HepG2 (cell line): ENCODE measurements at regions not wholly inside any gene's neighbourhood (a gene's known extent, or its start where the extent isn't known, plus 50 kb on each side); places are given as distances from the start of the nearest gene placed in this dataset.
A peak's percentile ranks its signal among the peaks of the same experiment; 100 is the strongest.

Experiments used
- ATAC-seq: fragments of 200-7000 bp; cut with Tn5 transposase; 3 replicates; pipeline ENCODE4 v1.9.1; 2020; ENCODE audit warnings: mild to moderate bottlenecking, moderate library complexity
- BruUV-seq: library from RNA; stranded (reverse); fragments of 400-500 nt; replicated peaks from 2 replicates; lab custom pipeline; 2021; lab: Mats Ljungman, UMichigan
- CTCF ChIA-PET: fragments of 300-600 bp; formaldehyde crosslinking; extraction: SDS; loops from one replicate; lab custom pipeline; 2021; ENCODE audit warnings: low total read pairs, inconsistent platforms, low intra/inter-chr PET ratio; lab: Yijun Ruan, JAX
- POLR2A ChIA-PET: fragments of 350-600 bp; sonication (Branson Sonifier 250); formaldehyde crosslinking; loops from one replicate; lab custom pipeline; 2020; ENCODE audit warnings: antibody characterized with exemption, inconsistent platforms; lab: Yijun Ruan, JAX
- DNase-seq: peaks from one replicate; pipeline ENCODE4 v3.0.0-alpha.2; 2015; ENCODE audit warnings: low spot score
- FAIRE-seq: peaks from 3 replicates; lab custom pipeline; 2011; peaks lifted over from hg19 to GRCh38; lab: Jason Lieb, UNC
- H2AFZ ChIP-seq: one replicate; pipeline ENCODE4 v1.6.1; 2011; ENCODE audit warnings: low read length, inconsistent platforms
- H3K27ac ChIP-seq: fragments of 300-600 bp; 3 replicates; pipeline ENCODE4 v1.8.0; 2011; ENCODE audit warnings: mixed run types, mild to moderate bottlenecking, mixed read lengths, low read length, inconsistent platforms; ENCODE audit not compliant: insufficient read depth; ENCODE audit errors: extremely low read length
- H3K27me3 ChIP-seq, 2 experiments: fragments of 200-600 bp in 1 of 2; 2 replicates in 1 of 2; 3 replicates in 1 of 2; pipeline versions ENCODE4 v1.6.0 to v1.8.0; 2011; ENCODE audit warnings: low read length in 2 of 2, mild to moderate bottlenecking in 2 of 2, moderate library complexity in 2 of 2, inconsistent platforms in 1 of 2; ENCODE audit not compliant: insufficient read depth in 2 of 2, control insufficient read depth in 1 of 2
- H3K36me3 ChIP-seq, 2 experiments: fragments of 200-600 bp in 1 of 2; replicated peaks in 1 of 2; 2 replicates in 1 of 2; 3 replicates in 1 of 2; pipeline versions ENCODE4 v1.5.1 to v1.8.0; 2011; ENCODE audit warnings: low read length in 2 of 2, inconsistent platforms in 1 of 2; ENCODE audit not compliant: insufficient read depth in 2 of 2, control insufficient read depth in 1 of 2
- H3K4me1 ChIP-seq: 2 replicates; pipeline ENCODE4 v1.5.1; 2012; ENCODE audit warnings: low read length, inconsistent platforms; ENCODE audit not compliant: insufficient read depth
- H3K4me2 ChIP-seq: 2 replicates; pipeline ENCODE4 v1.6.0; 2011; ENCODE audit warnings: low read depth, low read length, inconsistent platforms
- H3K4me3 ChIP-seq, 3 experiments: fragments of 200-600 bp in 1 of 3; sonication (generic), shearing (Covaris generic) in 1 of 3; replicated peaks in 1 of 3; 2 replicates each; pipeline ENCODE4 v1.5.1; 2011 to 2016; ENCODE audit warnings: low read length in 3 of 3, inconsistent platforms in 2 of 3, low read depth in 2 of 3, mild to moderate bottlenecking in 2 of 3, control low read depth in 1 of 3, mixed read lengths in 1 of 3; ENCODE audit not compliant: insufficient read depth in 1 of 3
- H3K79me2 ChIP-seq: one replicate; pipeline ENCODE4 v1.6.1; 2011; ENCODE audit warnings: low read length, inconsistent platforms; ENCODE audit not compliant: insufficient read depth
- H3K9ac ChIP-seq: 2 replicates; pipeline ENCODE4 v1.6.0; 2011; ENCODE audit warnings: mild to moderate bottlenecking, low read depth, low read length, inconsistent platforms; ENCODE audit not compliant: insufficient read depth
- H3K9me3 ChIP-seq: 2 replicates; pipeline ENCODE4 v1.5.1; 2012; ENCODE audit warnings: mild to moderate bottlenecking, low read length
- H4K20me1 ChIP-seq: 2 replicates; pipeline ENCODE4 v1.6.0; 2011; ENCODE audit warnings: inconsistent platforms, mild to moderate bottlenecking, low read length, moderate library complexity; ENCODE audit not compliant: insufficient read depth
- AGO1 ChIP-seq: fragments of 200-400 bp; formaldehyde crosslinking; IDR thresholded peaks from 2 replicates; pipeline ENCODE4 v1.6.1; 2017; ENCODE audit warnings: mild to moderate bottlenecking, low read depth, low read length, moderate library complexity; ENCODE audit not compliant: poor library complexity, severe bottlenecking
- HES4 ChIP-seq: sonication (generic); formaldehyde crosslinking; IDR thresholded peaks from 2 replicates; pipeline ENCODE4 v1.9.0; 2021; ENCODE audit warnings: mild to moderate bottlenecking, missing genetic modification reagents, borderline replicate concordance
- PHF21A ChIP-seq: sonication (generic); formaldehyde crosslinking; IDR thresholded peaks from 2 replicates; pipeline ENCODE4 v1.5.0; 2020; ENCODE audit warnings: mild to moderate bottlenecking, missing genetic modification reagents
- STAG1 ChIP-seq: sonication (generic); formaldehyde crosslinking; IDR thresholded peaks from 2 replicates; pipeline ENCODE4 v1.4.0; 2020; ENCODE audit warnings: missing genetic modification reagents
- STAT5B ChIP-seq: sonication (generic); formaldehyde crosslinking; IDR thresholded peaks from 2 replicates; pipeline ENCODE4 v1.4.0; 2020; ENCODE audit warnings: missing genetic modification reagents
- TARDBP ChIP-seq: sonication (generic); formaldehyde crosslinking; IDR thresholded peaks from 2 replicates; pipeline ENCODE4 v1.8.0; 2022; ENCODE audit warnings: mild to moderate bottlenecking, missing genetic modification reagents
- ZNF577 ChIP-seq: sonication (generic); formaldehyde crosslinking; IDR thresholded peaks from 2 replicates; pipeline ENCODE4 v1.4.0; 2020; ENCODE audit warnings: mild to moderate bottlenecking, low read depth, missing genetic modification reagents, borderline replicate concordance
- WGBS: methylation state at CpG from one replicate; pipeline ENCODE4 v1.1.6; 2017; ENCODE audit warnings: low lambda C conversion rate; 5-methylcytosine and 5-hydroxymethylcytosine counted together
- in situ Hi-C: cut with HindIII; loops from 2 replicates; pipeline ENCODE4 v1.10.0; 2017; ENCODE audit warnings: low pct_unique_long_range_greater_than_20kb; ENCODE audit not compliant: extremely low pct_ligation_motif_present
- intact Hi-C: fragments of 100-400 bp; cut with micrococcal nuclease; formaldehyde crosslinking; loops from one replicate; pipeline ENCODE4 v1.10.0; 2022; ENCODE audit not compliant: unreplicated experiment
- TF ChIP-seq, protein P1 (sequence below): sonication (generic); formaldehyde crosslinking; IDR thresholded peaks from 2 replicates; pipeline ENCODE4 v1.5.0; 2020; ENCODE audit warnings: mild to moderate bottlenecking, missing genetic modification reagents, moderate library complexity

- H3K36me3 ChIP-seq, result no peaks in the 10 kb centered on the region
- intact Hi-C loops (no loop called here), in situ Hi-C loops (no loop called here)
- WGBS, result 100% methylated on average over 1 of the region's 4 CpGs
- no peak overlapping the region for H3K4me2 ChIP-seq
- ATAC-seq (no peak), FAIRE-seq (no peak), DNase-seq (no peak)
- no peak overlapping the region for H3K4me3 ChIP-seq
- H3K9ac ChIP-seq, result no peak overlapping the region
- CTCF ChIA-PET, result no interaction called here
- peaks cover 74% of the 10 kb centered on the region for H3K4me1 ChIP-seq
- BruUV-seq, result no TSS peak
- H2AFZ ChIP-seq, result no peak overlapping the region
- peaks cover 5% of the 10 kb centered on the region; the same call in 1 of the 2 replicates for H3K9me3 ChIP-seq
- H4K20me1 ChIP-seq, result no peaks in the 10 kb centered on the region
- H3K27me3 ChIP-seq, result no peaks in the 10 kb centered on the region
- H3K79me2 ChIP-seq, result no peaks in the 10 kb centered on the region
- TF ChIP-seq STAT5B (CRISPR knock-in tag) (no peak), TARDBP (CRISPR knock-in tag) (no peak), ZNF577 (CRISPR knock-in tag) (no peak)
- H3K27ac ChIP-seq, result no peak overlapping the region
- POLR2A ChIA-PET, result no interaction called here
These were observed 177.6 kb upstream of the MVB12B start for GRCh38 chr9:126148994-126149393.

GRCh38 chr9:126149661-126150060 is 177.0 kb upstream of the MVB12B start:
- peaks cover 68% of the 10 kb centered on the region for H3K4me1 ChIP-seq
- no peak overlapping the region for H2AFZ ChIP-seq
- peaks cover 5% of the 10 kb centered on the region; the same call in 1 of the 2 replicates for H3K9me3 ChIP-seq
- WGBS, result 65% methylated on average over 2 of the region's 2 CpGs
- in situ Hi-C loops, result no loop called here
- ChIA-PET CTCF (no interaction called here), POLR2A (no interaction called here)
- TF ChIP-seq AGO1 (no peak), STAG1 (CRISPR knock-in tag) (peak; percentile 36), HES4 (no peak), PHF21A (CRISPR knock-in tag) (no peak)
- TF ChIP-seq, protein P1, sequence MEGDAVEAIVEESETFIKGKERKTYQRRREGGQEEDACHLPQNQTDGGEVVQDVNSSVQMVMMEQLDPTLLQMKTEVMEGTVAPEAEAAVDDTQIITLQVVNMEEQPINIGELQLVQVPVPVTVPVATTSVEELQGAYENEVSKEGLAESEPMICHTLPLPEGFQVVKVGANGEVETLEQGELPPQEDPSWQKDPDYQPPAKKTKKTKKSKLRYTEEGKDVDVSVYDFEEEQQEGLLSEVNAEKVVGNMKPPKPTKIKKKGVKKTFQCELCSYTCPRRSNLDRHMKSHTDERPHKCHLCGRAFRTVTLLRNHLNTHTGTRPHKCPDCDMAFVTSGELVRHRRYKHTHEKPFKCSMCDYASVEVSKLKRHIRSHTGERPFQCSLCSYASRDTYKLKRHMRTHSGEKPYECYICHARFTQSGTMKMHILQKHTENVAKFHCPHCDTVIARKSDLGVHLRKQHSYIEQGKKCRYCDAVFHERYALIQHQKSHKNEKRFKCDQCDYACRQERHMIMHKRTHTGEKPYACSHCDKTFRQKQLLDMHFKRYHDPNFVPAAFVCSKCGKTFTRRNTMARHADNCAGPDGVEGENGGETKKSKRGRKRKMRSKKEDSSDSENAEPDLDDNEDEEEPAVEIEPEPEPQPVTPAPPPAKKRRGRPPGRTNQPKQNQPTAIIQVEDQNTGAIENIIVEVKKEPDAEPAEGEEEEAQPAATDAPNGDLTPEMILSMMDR (CRISPR knock-in tag), result peak; percentile 32
- no peaks in the 10 kb centered on the region for H3K27me3 ChIP-seq
- H4K20me1 ChIP-seq, result no peaks in the 10 kb centered on the region
- no peak overlapping the region for H3K4me3 ChIP-seq
- H3K27ac ChIP-seq, result no peak overlapping the region
- H3K4me2 ChIP-seq, result no peak overlapping the region
- peak; percentile 24 for DNase-seq
- no peak for ATAC-seq
- no peak overlapping the region for H3K9ac ChIP-seq
- no TSS peak for BruUV-seq
- no peak for FAIRE-seq
- intact Hi-C loops, result no loop called here
- no peaks in the 10 kb centered on the region for H3K79me2 ChIP-seq
- H3K36me3 ChIP-seq, result no peaks in the 10 kb centered on the region
